Nephron progenitor cell (in vitro differentiated cells): ENCODE measurements at regions not wholly inside any gene's neighbourhood (a gene's known extent, or its start where the extent isn't known, plus 50 kb on each side); places are given as distances from the start of the nearest gene placed in this dataset.

Experiments used
- DNase-seq: peaks from one replicate; pipeline ENCODE4 v3.0.0; 2021
- H3K27ac Mint-ChIP-seq: 2 replicates; pipeline ENCODE4 v1.8.0; 2021; ENCODE audit warnings: mild to moderate bottlenecking, moderate library complexity, mixed read lengths
- H3K27me3 Mint-ChIP-seq: 2 replicates; pipeline ENCODE4 v1.8.0; 2021; ENCODE audit warnings: mild to moderate bottlenecking, low read depth, mixed read lengths; ENCODE audit not compliant: poor library complexity
- H3K36me3 Mint-ChIP-seq: 2 replicates; pipeline ENCODE4 v1.8.0; 2021; ENCODE audit warnings: low read depth, mixed read lengths
- H3K4me1 Mint-ChIP-seq: 2 replicates; pipeline ENCODE4 v1.8.0; 2021; ENCODE audit warnings: mixed read lengths
- H3K4me3 Mint-ChIP-seq: 2 replicates; pipeline ENCODE4 v1.8.0; 2021; ENCODE audit warnings: mild to moderate bottlenecking, moderate library complexity, mixed read lengths
- H3K9me3 Mint-ChIP-seq: 2 replicates; pipeline ENCODE4 v1.8.0; 2021; ENCODE audit warnings: mild to moderate bottlenecking, moderate library complexity, mixed read lengths
- TF ChIP-seq, protein P1 (sequence below): fragments of 200-600 bp; sonication (generic); IDR thresholded peaks from 2 replicates; pipeline ENCODE4 v1.5.0; 2021; ENCODE audit warnings: antibody characterized with exemption

DNA sequence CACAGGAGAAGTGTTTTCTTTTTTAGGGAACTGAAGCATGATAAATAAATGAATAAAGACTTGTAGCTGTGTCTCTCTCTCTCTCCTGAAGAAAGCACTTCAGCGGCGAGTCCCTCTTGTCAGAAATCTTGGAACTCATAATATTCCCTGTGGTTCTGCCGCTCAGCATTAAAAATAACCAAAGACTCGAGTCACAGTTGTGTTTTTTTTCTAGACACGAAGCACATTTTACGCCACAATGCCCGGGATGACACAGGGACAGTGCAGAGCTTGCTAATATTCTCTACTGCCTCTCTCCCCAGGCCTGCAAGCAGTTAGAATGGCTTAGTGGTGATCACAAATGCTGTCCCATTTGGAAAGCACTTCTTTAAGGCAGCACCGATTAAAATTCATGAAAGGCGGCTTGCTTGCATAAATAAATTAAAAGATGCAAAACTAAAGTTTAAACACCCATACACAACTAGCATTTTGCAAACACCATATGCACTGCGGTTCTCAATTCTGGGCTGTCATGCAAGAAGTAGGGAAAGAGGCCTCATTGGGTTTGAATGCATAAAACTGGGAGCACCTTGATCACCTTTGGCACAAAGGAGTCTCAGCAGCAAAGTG lies 597.4 kb downstream of the SOX6 start:
- H3K36me3 Mint-ChIP-seq: peaks cover 8% of the 10 kb centered on the region
- TF ChIP-seq, protein P1, sequence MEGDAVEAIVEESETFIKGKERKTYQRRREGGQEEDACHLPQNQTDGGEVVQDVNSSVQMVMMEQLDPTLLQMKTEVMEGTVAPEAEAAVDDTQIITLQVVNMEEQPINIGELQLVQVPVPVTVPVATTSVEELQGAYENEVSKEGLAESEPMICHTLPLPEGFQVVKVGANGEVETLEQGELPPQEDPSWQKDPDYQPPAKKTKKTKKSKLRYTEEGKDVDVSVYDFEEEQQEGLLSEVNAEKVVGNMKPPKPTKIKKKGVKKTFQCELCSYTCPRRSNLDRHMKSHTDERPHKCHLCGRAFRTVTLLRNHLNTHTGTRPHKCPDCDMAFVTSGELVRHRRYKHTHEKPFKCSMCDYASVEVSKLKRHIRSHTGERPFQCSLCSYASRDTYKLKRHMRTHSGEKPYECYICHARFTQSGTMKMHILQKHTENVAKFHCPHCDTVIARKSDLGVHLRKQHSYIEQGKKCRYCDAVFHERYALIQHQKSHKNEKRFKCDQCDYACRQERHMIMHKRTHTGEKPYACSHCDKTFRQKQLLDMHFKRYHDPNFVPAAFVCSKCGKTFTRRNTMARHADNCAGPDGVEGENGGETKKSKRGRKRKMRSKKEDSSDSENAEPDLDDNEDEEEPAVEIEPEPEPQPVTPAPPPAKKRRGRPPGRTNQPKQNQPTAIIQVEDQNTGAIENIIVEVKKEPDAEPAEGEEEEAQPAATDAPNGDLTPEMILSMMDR: no peak
- DNase-seq: no peak
- H3K27ac Mint-ChIP-seq: no peak overlapping the region
- H3K4me3 Mint-ChIP-seq: no peak overlapping the region
- H3K9me3 Mint-ChIP-seq: peaks cover 20% of the 10 kb centered on the region
- H3K4me1 Mint-ChIP-seq: peaks cover 26% of the 10 kb centered on the region
- H3K27me3 Mint-ChIP-seq: peaks cover 6% of the 10 kb centered on the region

DNA sequence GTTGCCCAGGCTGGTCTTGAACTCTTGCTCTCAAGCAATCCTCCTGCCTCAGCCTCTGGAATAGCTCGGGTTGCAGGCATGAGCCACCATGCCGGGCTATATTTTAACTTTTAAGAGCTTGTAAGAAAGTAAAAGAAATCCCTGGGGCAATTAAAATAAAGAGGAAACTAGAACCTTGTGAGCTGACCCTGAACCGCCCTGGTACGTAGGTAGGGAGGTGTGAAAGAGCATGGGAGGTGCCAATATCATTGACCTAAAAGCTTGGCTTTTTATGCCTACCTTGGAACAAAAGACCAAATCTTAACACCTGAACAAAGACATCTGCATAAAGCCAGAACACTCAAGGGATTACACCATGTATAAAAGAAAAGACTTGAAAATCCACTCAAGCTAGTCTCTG lies 595.1 kb downstream of the SOX6 start:
- TF ChIP-seq, protein P1: no peak
- Mint-ChIP-seq H3K4me1 (peaks cover 26% of the 10 kb centered on the region), H3K4me3 (no peak overlapping the region), H3K36me3 (peaks cover 11% of the 10 kb centered on the region), H3K27ac (no peak overlapping the region), H3K9me3 (peaks cover 28% of the 10 kb centered on the region), H3K27me3 (no peaks in the 10 kb centered on the region)
- DNase-seq: no peak

DNA sequence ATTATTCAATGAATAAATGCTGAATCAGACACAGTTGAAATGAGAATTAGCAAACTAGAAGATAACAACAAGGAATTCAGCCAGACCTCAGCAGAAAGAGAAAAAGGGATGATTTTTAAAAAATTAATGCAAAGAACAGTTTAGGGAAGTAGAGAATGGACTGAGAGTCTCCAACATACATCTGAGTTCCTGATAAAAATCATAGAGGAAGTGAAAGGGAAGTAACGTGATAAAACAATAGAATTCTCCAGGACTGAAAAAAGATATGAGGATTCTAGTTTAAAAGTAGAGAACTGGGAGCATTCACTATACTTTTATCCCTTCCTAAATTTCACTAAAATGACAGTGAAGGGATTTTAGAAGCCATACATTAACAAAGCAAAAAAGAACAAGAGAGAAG lies 592.0 kb downstream of the SOX6 start:
- peaks cover 20% of the 10 kb centered on the region for H3K36me3 Mint-ChIP-seq
- no peak for DNase-seq
- H3K27me3 Mint-ChIP-seq: peaks cover 2% of the 10 kb centered on the region
- peak overlapping the region; percentile 27 for H3K27ac Mint-ChIP-seq
- peaks cover 11% of the 10 kb centered on the region for H3K4me1 Mint-ChIP-seq
- TF ChIP-seq, protein P1: no peak
- no peak overlapping the region for H3K4me3 Mint-ChIP-seq
- peaks cover 37% of the 10 kb centered on the region for H3K9me3 Mint-ChIP-seq

DNA sequence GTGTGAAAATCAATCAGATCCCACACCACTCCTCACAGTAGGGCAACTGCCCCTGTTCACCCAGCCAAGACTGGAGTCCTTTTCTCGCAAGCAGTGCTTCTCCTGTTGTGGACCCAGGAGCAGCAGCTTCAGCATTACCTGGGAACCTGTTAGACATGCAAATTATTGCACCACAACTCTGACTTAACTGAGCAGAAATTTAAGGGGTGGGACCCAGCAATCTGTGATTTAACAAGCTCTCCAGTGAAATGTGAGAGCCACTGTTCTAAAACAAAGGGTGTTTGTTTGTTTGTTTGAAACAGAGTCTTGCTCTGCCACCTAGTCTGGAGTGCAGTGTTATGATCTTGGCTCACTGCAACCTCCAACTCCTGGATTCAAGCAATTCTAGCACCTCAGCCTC lies 591.4 kb downstream of the SOX6 start:
- Mint-ChIP-seq H3K36me3 (peaks cover 20% of the 10 kb centered on the region), H3K4me1 (peaks cover 11% of the 10 kb centered on the region), H3K9me3 (peaks cover 37% of the 10 kb centered on the region), H3K27ac (no peak overlapping the region), H3K27me3 (peaks cover 2% of the 10 kb centered on the region), H3K4me3 (no peak overlapping the region)
- TF ChIP-seq, protein P1: no peak
- no peak for DNase-seq

DNA sequence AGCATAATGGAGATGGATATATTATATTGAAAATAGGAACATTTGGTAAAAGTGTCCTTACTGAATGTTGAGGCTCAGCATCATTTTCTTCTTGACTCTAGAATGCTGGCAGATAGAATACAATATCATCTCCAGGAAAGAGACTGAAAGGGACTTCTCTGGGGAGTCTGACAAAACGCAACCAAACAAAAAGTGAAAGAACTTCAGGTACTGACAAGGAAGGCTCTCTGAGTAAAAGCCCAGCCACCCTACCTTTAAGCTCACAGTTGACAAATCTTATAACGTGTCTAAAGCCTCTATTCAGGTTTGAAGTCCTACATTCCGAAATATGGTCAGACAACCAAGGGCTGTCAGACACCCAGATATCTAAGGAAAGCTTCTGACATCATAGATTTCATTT lies 590.8 kb downstream of the SOX6 start:
- Mint-ChIP-seq H3K4me1 (peaks cover 9% of the 10 kb centered on the region), H3K27me3 (peaks cover 2% of the 10 kb centered on the region), H3K4me3 (no peak overlapping the region), H3K36me3 (peaks cover 20% of the 10 kb centered on the region), H3K9me3 (peaks cover 37% of the 10 kb centered on the region), H3K27ac (no peak overlapping the region)
- DNase-seq: no peak
- TF ChIP-seq, protein P1: no peak

DNA sequence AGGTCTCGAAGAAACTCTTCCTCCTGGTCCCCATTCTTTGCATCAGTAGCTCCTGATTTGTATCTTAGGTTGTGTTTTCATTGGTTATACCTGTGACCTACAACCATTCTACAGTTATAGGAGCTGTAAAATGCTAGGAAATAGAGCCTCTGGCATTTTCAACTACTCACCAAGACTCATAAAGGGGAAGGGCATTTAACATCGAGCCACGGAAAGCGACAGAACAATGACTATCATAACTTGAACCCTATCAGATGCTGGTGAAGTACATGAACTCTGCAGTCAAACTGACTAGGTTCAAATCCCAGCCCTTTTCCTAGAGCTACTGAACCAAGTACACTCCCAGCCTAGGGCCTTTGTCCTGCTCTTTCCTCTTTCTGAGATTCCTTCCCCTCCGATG lies 588.0 kb downstream of the SOX6 start:
- DNase-seq: no peak
- H3K27me3 Mint-ChIP-seq: peaks cover 5% of the 10 kb centered on the region
- peaks cover 19% of the 10 kb centered on the region for H3K36me3 Mint-ChIP-seq
- H3K27ac Mint-ChIP-seq: no peak overlapping the region
- no peak overlapping the region for H3K4me3 Mint-ChIP-seq
- TF ChIP-seq, protein P1: no peak
- peaks cover 37% of the 10 kb centered on the region for H3K9me3 Mint-ChIP-seq
- peaks cover 27% of the 10 kb centered on the region for H3K4me1 Mint-ChIP-seq
